Fibroblast of mammary gland (primary cell): ENCODE measurements at regions not wholly inside any gene's neighbourhood (a gene's known extent, or its start where the extent isn't known, plus 50 kb on each side); places are given as distances from the start of the nearest gene placed in this dataset.

Experiments
- DNase-seq: peaks from one replicate; pipeline ENCODE4 v3.0.0-alpha.2; 2010; ENCODE audit warnings: low read depth
- H3K4me3 ChIP-seq: 2 replicates; pipeline ENCODE4 v1.5.1; 2011; ENCODE audit warnings: low read depth, mild to moderate bottlenecking, low read length, moderate library complexity; ENCODE audit not compliant: control insufficient read depth
- CTCF ChIP-seq: conservative IDR thresholded peaks from 2 replicates; pipeline ENCODE4 v1.5.1; 2011; ENCODE audit warnings: low read depth, low read length, inconsistent platforms; ENCODE audit not compliant: control insufficient read depth, insufficient read depth

- no peak overlapping the region for H3K4me3 ChIP-seq
- DNase-seq, result no peak
- TF ChIP-seq CTCF, result no peak
Measured at GRCh38 chr10:128963211-128964099, 503.6 kb upstream of the MGMT start.

GRCh38 chr10:128964100-128964403 is 503.0 kb upstream of the MGMT start:
- H3K4me3 ChIP-seq, result no peak overlapping the region
- no peak for TF ChIP-seq CTCF
- no peak for DNase-seq

- DNase-seq, result no peak
- TF ChIP-seq CTCF, result no peak
- no peak overlapping the region for H3K4me3 ChIP-seq
Measured at GRCh38 chr10:128967980-128968756, 498.9 kb upstream of the MGMT start.

GRCh38 chr10:128969551-128969950 is 497.5 kb upstream of the MGMT start:
- no peak for TF ChIP-seq CTCF
- no peak overlapping the region for H3K4me3 ChIP-seq
- no peak for DNase-seq

GRCh38 chr10:128971374-128972035 is 495.5 kb upstream of the MGMT start:
- no peak overlapping the region for H3K4me3 ChIP-seq
- DNase-seq, result no peak
- no peak for TF ChIP-seq CTCF

- no peak overlapping the region for H3K4me3 ChIP-seq
- DNase-seq, result no peak
- no peak for TF ChIP-seq CTCF
Measured at GRCh38 chr10:128972036-128972405, 495.0 kb upstream of the MGMT start.
